ENCODE measurements at regions not wholly inside any gene's neighbourhood (a gene's known extent, or its start where the extent isn't known, plus 50 kb on each side); places are given as distances from the start of the nearest gene placed in this dataset.
"Not testable (repeated sequence)": the region's sequence is repeated elsewhere in the genome, so short reads cannot be mapped to it uniquely, and the experiment has no call there.

- not testable (repeated sequence) for DNase-seq (ENCODE audit: low read depth)
These were observed 174.8 kb downstream of the COL12A1 start for GRCh38 chr6:75031102-75031501.

- no peak for DNase-seq (ENCODE audit: low read depth)
These were observed 176.5 kb downstream of the COL12A1 start for GRCh38 chr6:75029333-75029732.

DNA sequence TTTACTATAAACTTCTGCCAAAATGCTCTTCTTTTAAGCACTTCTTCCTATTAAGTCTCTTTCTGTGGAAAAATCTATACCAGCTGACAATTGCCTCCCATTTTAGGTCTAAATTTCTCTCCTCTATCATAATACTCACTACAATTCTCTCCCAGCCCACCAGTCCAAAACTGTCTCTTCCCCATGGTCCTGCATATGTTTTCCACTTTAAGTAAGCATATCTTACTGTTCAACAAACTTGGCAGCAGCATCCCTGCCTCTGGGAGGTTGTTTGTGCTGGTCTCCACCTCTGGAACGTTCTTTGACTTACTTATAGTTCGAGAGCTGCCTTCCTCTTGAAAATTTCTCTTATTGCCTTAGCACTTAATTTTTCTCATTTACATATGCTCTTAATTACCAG lies 180.5 kb downstream of the COL12A1 start:
- DNase-seq (ENCODE audit: low read depth): no peak

DNA sequence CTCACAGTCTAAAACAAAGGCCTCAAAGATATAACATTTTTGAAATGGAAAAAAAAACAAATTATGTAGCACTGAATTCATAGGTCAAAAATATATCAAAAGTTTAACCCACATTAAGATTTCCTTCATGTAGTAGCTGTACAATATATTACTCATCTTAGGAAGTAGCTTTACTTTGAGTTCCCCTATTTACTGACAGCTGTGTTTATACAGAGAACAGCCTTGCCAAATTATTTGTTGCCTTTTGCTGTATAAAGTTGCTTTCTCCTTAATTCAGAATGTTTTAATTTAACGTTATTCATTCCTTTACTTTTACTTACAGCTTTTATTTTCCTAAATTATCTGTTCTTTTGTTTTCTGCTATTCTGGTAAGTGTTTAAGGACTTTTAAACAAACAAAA lies 181.0 kb downstream of the COL12A1 start:
- peak; percentile 29 for DNase-seq (ENCODE audit: low read depth)

GRCh38 chr6:75023634-75024033 lies 182.2 kb downstream of the COL12A1 start:
- DNase-seq (ENCODE audit: low read depth): peak; percentile 42

DNA sequence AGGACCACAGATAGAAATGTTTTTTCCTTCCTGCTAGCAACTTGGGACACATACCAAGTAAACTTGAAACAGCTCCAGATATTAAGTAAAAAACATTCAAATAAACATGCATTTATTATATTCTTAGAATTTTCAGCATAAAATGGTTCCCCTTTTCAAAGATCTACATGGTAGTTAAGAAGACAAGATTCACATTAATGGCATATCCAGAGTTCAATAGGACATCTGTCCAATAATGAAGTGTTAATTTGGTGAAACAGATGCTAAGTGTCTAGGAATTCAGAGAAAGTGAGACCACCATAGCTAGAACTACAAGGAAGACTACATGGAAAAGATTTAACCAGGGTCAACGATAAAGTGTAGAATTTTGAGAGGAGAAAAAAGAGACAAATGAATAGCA lies 184.9 kb downstream of the COL12A1 start:
- no peak for DNase-seq (ENCODE audit: low read depth)

DNA sequence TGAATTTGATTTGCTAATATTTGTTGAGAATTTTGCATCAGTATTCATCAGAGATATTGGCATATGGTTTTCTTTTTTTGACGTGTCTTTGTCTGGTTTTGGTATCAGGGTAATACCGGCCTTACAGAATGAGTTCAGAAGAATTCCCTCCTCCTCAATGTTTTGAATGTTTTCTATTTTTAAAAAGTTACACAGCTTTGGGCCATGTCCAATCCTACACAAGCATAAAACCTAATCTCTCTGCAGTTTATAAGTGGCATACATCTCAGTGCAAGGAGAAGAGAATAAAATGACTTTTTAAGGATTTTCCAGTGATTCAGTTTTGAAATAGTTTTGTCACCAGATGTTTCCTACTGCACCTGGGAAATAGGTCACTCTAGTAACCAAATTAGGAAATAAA lies 185.5 kb downstream of the COL12A1 start:
- DNase-seq (ENCODE audit: low read depth): no peak

DNA sequence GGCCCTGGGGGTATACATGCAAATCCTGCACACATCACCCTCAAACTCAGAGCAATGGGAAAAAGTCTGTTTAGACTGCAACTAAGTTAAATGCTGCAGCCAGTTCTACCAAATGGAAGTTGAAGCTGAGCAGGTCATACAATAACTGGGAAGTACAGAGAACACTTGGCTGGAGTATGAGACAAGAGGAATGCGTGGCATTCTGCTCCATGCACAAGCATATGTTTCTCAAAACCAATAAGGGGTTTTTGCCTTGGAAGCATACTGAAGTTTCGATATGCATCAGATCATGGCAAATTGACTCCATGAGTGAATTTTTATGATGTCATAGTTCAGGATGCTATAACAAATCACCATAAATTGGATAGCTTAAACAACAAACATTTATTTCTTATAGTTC lies 193.8 kb downstream of the COL12A1 start:
- peak; percentile 31 for DNase-seq (ENCODE audit: low read depth)

- not testable (repeated sequence) for DNase-seq (ENCODE audit: low read depth)
These were observed 201.9 kb downstream of the COL12A1 start for GRCh38 chr6:75003984-75004383.

DNA sequence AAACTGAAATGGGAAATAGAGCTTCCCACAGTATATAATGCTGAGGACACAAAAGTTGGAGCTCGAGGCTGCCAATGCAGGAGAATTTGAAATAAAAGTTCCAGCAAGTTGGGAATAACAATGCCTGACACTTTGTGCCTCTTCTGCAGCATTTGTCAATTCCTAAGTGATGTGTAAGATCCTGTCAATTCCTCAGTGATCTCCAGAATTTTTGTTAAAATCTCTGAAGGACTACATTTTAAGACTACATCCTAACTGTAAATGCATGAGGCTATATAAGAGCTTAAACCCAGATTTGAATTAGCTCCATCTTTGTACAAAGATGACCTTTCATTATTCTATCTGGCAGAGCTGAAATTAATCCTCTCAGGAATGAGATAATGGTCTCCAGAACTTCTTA lies 208.2 kb downstream of the COL12A1 start:
- DNase-seq (ENCODE audit: low read depth): no peak

GRCh38 chr6:74993136-74993535 lies 212.7 kb downstream of the COL12A1 start:
- no peak for DNase-seq (ENCODE audit: low read depth)

GRCh38 chr6:74991573-74992332 lies 214.1 kb downstream of the COL12A1 start:
- peak; percentile 42 for DNase-seq (ENCODE audit: low read depth)

GRCh38 chr6:74979065-74979766 lies 226.6 kb downstream of the COL12A1 start:
- DNase-seq (ENCODE audit: low read depth): no peak

DNA sequence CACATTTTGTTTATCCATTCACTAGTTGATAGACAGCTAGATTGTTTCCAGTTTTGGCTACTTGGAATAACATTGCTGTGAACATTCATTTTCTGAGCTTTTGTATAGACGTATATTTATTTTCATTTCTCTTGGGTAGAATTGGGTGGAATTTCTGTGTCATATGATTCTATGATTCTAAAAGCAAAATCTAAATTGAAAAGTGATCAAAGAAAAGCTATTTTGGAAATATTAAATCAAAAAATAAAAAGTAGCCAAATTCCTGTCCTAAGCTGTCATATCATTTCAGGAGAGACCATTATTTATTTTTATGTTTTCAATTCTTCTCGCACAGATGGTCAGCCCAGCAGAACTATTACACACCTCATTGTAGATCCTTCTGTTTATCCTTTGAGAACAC lies 229.2 kb downstream of the COL12A1 start:
- no peak for DNase-seq (ENCODE audit: low read depth)

- DNase-seq (ENCODE audit: low read depth): no peak
These were observed 229.8 kb downstream of the COL12A1 start for GRCh38 chr6:74976026-74976425.

DNA sequence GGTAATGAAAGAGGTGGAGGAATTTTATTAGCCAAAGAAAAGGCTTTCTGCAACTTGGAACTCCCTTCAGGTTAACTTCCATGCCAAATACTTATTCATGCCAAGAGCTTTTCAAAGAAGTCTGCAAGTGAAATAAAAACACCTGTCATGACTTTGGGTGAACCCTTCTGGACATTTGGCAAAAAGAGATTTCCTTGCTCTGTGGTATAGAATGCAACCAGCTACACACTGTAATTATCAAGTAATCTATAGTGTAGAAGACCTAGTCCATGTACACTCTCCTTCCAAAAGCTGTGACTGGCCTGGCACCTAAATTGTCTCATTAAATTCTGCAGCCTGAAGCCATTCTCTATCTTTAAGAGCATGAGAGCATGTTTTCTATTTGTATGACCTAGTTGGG lies 232.3 kb downstream of the COL12A1 start:
- DNase-seq (ENCODE audit: low read depth): no peak

DNA sequence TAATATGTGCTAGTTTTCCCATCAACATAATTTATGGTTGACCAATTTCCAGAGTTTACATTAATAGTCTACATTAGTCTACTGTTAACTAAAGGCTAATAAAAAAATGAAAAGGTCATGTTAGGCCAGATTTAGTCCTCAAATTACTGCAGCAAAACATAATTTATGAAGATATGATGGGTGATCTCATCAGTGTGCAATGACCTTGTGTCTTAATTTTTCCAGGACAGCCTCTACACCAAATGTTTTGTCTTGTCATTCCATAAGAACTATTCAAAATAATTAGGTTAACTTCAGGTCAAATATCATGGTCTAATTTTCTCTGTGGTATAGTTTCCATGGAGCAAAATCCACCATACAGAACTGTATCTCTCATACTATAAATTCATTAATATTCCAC lies 234.2 kb downstream of the COL12A1 start:
- peak; percentile 53 for DNase-seq (ENCODE audit: low read depth)

GRCh38 chr6:74969591-74970267 lies 236.1 kb downstream of the COL12A1 start:
- DNase-seq (ENCODE audit: low read depth): no peak

DNA sequence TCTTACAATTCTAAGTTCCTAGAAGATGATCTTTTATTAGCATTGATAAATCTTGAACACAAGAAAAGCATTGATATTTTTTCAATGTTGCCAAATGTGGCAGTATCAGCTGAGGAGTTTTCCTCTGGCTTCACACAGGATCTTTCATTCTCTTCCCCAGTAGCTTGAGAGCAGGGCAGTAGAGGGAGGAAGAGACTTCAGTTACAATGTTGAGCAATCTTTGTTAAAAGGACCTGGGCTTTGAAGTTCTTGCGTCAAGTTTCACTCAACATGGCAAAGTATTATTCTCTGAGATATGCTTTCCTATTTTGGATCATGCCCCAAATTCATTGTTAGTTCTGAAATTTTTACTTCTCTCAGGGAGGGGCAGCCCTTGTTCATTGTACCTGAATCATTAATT lies 238.0 kb downstream of the COL12A1 start:
- DNase-seq (ENCODE audit: low read depth): no peak

GRCh38 chr6:74966712-74967111 lies 239.1 kb downstream of the COL12A1 start:
- no peak for DNase-seq (ENCODE audit: low read depth)

- DNase-seq (ENCODE audit: low read depth): no peak
These were observed 240.9 kb downstream of the COL12A1 start for GRCh38 chr6:74964871-74965441.

- no peak for DNase-seq (ENCODE audit: low read depth)
These were observed 249.1 kb downstream of the COL12A1 start for GRCh38 chr6:74956559-74957428.

Data from EH (cell line).